HG03354 (cell line): ENCODE measurements at regions not wholly inside any gene's neighbourhood (a gene's known extent, or its start where the extent isn't known, plus 50 kb on each side); places are given as distances from the start of the nearest gene placed in this dataset.

ENCODE experiments used
- ATAC-seq: cut with Tn5 transposase; IDR thresholded peaks from one replicate; pipeline ENCODE4 v1.9.1; 2021; ENCODE audit warnings: mild to moderate bottlenecking; ENCODE audit not compliant: unreplicated experiment, poor library complexity, severe bottlenecking

DNA sequence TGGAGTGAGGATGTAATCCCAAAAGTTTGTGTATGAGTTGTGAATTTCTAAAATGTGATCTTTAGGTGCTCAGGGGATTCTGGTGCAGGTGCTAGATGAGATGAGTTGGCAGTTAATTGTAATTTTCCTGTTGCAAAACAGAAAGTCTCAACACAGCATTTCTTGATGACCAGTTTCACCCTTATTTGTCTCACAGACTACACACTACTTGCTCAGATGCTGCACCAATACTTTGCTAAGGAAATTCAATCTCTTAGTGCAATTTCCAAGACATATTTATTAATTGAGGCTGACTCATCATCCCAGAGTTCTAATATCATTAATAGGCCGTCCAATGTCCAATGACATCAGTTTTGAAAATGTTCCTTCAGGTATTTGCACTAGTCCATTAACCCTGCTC is 159.2 kb upstream of the SFRP2 start:
- ATAC-seq: no peak

DNA sequence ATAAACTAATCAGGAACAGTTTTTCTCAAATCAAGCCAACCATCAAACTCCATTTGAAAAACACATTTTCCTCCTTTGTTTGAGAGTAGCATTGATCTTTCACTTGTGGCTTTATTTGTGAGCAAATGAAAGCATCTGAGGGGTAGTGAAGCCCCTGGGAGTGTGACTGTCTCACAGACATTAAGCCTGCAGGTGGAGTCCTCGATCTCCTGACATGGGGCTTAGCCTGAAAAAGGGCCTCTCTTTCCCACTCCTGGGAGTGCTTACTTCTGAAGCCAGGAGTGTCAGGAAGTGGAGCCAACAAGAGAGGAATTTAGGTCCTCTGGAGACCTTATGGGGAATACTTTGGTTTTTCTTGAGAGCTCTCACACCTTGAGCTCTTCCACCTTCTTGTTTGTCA is 158.2 kb upstream of the SFRP2 start:
- no peak for ATAC-seq

DNA sequence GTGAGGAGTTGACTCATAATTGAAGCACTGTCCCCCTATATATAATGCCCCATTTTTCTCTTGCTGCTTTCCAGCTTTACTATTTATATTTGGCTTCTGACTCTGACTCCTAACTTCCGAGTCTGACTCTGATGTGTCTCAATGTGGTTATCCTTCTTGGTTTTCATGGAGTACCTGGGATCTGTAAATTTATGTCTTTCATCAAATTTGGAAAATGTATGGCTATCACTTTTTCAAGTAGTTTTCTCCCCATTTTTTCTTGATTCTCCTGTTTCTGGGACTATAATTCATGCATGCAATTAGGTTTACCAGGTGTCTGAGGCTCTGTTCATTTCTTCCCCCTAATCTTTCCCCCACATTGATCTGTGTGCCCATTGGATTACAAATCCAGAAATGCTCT is 156.8 kb upstream of the SFRP2 start:
- no peak for ATAC-seq

DNA sequence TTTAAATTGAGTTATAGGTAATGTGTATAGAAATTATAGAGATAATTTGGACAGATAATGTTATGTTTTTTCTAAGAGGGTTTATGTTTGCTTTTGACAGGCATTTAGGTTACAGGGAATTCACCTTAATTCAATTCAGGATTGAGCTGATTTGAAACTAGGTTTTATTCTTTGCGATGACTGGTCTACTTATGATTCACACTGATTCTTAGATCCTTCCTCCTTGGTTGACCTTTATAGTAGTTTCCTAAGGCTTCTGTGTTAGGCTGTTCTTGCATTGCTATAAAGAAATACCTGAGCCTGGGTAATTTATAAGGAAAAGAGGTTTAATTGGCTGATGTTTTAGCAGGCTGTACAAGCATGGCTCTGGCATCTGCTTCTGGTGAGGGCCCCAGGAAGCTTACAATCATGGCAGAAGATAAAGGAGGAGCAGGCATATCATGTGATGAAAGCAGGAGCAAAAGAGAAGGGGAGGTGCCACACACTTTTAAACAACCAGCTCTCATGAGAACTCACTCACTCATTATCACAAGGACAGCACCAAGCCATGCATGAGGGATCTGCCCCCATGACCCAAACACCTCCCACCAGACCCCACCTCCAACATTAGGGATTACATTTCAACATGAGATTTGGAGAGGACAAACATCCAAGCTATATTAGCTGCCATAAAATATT is 155.0 kb upstream of the SFRP2 start:
- ATAC-seq: no peak

DNA sequence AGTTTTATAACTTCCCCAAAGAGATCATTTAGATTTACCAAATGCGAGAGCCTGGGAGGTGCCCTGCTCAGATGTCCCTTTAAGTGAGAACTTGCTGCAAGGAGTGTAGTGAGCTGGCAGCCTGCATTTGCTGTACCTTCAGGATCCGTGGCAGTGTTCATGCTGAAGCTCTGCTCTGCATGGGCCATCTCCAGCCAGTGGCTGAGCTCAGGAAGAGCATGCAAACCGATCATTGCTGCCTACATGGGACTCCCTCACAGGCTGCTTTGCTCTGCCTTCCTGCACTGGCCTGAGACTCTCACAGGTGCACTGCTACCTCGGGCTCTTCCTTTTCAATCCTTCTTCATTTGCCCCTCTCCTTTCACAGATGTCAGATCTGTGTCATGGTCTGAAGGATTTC is 152.0 kb upstream of the SFRP2 start:
- ATAC-seq: no peak

DNA sequence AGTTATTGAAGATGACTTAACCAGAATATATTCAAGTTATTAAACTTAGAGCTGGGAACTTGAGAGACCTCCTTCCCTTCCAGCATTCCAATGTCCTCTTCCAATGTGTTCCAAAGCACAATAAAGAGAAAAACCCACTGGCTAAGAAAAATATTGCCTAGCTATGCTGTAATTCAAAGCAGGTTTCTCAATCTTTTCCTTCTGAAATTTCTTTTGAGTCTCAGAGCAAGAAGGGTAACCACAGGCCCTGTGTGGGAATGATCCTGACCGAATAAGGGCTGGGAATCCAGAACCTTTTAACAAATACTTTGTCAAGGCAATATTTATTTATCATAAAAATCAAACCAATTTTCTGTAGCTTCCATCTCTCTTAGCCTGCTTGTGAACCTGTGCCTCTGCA is 150.7 kb upstream of the SFRP2 start:
- no peak for ATAC-seq

DNA sequence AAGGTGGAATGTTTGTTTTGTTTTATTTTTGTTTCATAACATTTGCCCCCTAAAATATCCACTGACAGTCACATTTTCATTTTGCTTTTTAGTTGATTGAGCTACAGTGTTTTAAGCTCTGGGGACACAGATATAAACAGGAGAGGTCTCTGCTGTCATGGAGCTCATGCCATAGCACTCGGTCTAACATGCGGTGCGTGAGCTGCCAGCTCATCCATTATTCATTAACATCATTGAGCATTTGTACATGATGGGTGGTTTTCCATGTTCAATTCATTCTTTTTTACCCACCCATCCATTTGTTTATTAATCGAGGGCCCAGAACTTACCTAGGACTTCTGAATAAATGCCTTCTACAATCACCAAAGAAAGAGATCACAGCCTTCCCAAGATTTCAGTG is 150.1 kb upstream of the SFRP2 start:
- ATAC-seq: no peak

DNA sequence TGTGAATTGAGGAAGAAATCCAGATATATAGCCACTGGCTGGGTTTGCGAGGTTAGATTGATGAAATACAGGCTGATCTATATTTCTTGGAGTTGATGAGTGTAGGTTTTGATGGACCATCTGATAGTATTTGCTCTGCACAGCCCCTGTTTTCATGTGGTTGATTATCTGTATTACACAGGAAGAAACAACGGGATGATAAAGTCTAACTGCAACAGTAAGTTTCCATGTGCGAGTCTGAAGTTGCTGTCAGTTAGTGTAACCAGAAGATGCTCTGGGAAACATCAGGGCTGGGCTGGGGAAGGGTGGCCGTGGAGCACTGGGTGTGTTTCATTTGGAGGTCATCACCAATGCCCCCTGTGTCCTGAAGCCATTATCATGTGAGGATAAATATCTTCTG is 148.4 kb upstream of the SFRP2 start:
- ATAC-seq: no peak

DNA sequence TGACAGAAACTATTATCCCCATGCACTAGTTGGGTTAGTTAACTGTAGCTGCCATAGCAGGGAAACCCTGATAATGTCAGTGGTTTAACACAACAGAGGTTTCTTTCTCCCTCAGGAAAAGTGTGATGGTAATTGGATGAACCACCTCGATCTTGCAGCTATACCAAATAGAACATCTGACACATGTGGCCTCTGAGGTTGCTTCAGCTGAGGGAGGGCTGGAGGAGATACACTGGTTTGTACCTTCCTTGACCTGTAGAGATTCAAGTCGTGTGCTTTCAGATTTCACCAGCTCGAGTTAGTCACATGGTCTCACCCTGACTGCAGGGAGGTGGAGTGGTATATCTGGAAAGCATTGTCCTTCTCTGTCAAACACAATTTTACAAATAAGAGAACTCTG is 147.2 kb upstream of the SFRP2 start:
- no peak for ATAC-seq

DNA sequence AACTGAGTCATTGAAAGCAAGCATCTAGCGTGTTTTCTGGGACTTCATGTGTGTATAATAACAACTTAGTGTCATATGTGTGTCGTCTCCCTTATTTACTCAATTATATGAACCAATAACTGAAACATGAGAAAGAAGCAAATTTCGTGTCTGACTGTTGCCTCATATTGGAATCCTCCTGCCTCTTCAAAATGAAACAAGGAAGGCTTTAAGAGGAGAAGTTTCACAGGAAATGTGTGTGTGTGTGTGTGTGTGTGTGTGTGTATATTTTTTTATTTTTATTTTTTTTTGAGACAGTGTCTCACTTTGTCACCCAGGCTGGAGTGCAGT is 145.8 kb upstream of the SFRP2 start:
- no peak for ATAC-seq

DNA sequence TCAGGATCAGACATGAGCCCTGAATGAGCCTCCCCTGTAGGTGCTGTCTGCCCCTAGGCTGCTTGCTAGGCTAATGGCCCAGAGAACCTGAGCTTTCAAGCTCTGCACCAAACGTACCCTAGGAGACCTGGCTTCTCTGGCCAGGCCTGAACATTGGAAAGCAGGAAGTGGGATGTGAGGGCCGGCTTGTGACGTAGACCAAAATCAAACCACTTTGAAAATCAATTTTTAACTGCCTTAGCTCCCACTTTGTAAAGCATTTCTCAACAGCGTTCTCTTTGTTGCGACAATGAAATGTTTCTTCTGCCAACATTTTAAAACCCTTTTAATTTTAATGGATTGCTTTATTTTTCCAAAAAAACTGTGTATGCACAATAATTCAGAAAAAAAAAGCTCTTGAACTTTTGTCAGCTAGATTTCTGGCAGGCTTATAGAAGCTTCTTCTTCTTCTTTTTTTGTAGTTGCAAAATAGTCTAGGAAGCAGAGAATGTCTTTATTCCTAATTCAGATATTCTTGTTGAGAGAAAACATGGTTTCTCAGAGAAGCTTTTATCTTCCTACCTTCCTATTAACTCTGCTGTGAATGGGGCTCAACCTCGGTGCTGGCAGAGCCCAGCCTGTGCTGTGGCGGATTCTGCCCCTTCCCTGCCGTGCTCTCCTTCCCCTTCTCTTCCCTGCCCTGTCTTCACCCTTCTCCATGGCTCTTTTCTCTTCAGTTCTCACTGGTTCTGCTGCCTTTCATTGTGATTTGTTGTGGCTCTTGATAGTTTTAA is 145.2 kb upstream of the SFRP2 start:
- ATAC-seq: no peak

DNA sequence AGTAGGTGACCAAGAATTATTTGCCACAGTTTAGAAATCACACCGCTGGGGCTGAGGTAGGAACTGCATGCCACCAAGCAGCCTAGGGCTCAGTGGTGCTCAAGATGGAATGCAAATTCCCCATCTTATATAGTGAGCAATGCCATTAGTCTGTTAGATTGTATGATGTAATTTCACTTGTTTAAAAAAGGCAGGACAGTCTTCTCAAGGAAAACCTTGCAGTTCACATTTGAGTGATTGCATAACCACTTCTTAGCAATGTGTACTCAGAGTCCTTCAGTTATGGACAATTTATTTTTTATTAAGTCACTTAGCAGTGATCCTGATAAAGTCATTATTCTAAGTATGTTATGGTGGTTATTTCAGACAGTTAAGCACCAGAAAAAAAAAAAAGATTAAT is 142.9 kb upstream of the SFRP2 start:
- no peak for ATAC-seq

DNA sequence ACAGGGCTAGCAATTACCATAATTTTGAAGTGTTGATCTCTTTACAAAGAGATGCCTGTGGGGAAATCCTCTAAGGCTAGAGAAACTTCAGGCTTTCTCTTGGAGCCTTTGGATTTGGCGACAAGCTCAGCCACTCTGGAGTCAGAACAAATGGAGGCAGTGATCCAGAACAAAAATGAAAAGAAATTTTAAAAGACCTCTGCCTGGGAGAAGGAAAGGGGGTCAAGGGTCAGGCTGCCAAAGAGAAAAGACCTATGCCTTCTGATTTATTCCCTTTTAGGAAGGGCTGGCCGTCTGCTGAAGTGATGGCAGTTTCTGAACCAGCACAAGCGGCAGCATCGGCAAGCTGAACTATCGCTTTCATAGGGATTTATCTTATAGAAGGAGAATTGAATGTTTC is 140.8 kb upstream of the SFRP2 start:
- ATAC-seq: no peak

DNA sequence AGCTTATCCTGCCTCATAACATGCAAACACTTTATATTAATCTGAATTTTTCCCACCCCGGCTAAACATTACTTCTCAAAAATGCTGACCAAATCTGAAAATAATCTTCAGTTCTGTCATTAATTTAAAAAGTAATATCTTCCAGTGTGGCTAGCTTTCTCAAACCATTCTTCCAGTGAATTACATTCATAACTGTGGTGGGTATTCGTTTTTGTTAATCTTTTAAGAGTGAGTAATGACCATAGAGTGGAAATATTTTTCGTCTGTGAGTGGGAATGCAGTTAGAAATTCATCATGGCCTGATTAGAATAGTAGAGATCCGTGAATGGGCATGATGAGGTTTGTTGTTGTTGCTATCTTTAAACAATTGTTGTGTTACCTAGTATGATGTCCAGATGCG is 138.6 kb upstream of the SFRP2 start:
- ATAC-seq: no peak

DNA sequence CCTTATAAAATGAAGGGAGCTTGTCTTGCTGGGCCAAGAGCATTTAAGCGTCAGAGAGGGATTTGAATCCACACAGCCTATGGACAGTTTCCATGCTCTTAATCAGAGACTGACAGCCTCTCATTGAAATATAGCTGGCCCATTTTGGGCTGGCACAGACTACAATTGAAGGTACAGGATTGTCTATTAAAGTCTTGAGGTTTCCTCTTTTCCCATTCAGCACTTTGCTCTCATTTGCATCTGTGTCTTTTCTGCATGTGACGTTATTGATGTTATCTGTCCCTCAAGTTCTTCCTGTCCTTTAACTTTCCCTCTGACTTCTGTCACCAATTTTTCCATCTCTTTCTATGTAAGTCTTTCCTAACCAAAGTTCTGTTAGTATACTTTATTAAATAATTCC is 133.3 kb upstream of the SFRP2 start:
- no peak for ATAC-seq

DNA sequence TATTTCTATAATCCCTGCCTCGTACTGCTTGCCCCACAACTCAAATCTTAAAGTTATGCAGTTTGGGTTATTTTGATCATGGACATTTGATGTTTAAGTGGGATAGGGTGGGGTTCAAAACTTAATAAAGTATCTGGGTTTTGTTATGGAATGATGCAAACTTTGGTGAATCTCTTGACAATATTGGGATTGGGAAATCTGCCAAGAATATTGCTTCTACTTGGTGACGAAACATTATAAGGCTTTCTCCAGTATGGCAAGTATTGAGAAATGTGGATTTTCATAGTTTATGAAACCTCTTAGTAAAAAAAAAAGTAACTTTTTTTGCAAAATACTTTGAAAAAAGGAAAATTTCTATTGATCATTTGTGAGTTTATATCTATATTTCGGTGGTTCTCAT is 130.8 kb upstream of the SFRP2 start:
- no peak for ATAC-seq

DNA sequence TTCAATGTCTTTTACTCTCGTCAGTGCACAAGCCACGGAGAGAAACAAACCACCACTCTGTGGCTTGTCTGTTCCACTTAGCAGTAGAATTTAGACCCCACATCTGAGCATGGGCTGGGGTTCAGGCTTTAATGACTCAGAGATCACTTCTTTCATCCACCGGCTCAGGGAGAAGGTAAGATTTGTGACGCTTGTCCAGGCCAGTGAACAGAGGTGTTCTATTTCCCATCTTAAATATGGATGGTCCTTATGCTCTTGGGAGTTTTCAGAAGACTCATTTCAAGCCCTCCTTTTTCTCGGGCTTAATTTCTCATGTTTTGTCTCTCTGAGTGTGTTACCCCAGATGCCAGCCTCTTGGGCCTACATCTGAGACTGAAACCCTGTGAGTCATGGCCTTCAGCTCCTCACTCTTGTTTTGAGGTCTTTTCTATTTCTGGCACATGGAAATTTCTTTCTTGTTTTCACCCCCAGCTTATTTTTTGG is 127.4 kb upstream of the SFRP2 start:
- peak; percentile 98 for ATAC-seq

DNA sequence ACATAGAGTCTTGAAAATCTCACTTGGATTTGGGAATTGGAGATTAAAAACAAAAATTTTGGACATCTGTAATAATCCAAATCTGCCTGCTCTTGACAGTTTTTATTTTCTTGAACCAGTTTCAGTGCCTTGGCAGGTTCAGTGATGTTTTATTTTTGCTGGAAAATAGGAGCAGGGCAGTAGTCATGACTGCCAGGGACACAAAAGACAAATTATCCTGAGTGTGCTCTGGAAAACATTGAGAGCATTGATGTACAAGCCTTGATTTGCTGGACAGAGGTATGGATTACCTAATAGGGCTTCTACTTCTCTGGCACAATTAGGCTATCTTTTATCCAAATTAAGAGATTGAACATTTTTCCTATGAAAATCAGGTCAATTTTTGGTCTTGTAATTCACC is 123.4 kb upstream of the SFRP2 start:
- no peak for ATAC-seq

DNA sequence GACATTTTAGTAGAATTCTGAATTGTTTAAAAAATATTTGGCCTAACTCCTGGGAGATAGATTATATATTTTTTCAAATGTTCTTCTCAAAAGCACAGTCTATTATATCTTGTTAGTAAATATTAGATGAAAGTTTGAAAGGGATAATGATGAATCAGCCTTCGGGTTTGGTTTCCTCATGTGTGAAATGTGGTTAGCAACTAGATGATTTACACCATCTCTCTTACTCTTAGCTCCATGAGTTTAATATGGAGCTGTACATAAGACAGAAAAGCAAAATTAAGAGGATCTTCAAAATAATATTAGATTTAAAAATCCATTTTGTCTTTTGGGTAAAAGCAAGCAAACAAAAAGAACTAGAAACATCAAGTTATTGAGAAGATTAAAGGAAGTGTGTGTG is 120.8 kb upstream of the SFRP2 start:
- no peak for ATAC-seq

DNA sequence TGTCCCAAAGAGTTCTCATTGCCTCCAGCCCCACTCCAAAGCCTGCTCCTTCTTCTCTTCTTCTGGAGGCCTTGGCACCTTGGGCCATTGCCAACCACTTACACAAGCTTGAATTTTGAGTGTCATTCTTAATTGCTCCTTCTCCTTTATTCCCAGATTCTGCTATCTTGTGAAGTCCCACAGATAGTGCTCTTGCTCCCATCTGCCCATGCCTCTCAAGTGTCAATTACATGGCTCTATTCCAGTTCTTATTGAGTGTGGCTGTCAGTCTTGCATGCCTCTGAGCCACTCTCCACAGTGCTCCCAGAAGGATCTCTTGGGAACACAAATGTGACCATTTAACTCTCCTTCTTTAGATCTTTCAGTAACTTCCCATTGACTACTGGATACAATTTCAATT is 117.3 kb upstream of the SFRP2 start:
- ATAC-seq: no peak

DNA sequence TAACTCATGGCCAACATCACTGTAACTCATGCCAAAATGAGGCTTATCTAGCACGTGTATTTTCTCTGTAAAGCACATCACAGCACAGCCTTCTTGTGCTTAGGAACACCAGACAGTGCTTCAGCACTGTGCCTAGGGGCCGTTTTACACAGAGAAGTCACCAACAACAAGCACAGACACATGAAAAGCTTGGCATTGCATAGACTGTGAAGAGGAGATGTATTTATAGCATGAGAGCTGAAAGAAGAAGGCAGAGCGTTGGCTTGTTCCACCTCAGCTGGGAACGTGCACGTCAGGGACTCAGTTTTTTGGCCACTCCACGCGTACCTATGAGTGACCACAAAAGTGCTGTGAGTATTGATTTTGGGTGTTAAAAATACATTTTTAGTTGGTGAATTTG is 116.3 kb upstream of the SFRP2 start:
- ATAC-seq: no peak

DNA sequence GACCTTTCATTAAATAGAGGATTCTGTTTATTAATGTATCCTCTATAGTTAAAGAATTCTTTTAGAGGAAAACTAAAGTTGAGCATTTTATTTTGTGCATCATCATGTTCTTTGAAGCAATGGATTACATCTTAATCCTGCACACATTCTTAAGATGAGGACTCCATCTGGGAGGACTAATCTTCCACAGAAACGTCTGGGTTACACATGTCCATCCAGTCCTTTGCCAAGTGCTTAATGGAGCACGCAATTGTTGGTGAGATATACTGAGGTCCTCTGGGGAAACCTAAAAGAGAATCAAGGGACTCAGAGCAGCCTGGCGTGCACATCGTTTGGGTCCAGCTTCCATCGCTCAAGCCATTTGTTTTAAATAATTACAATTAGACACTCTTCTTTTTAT is 115.1 kb upstream of the SFRP2 start:
- ATAC-seq: no peak
